Activated CD8-positive, alpha-beta memory T cell treated with anti-CD3 and anti-CD28 coated beads, Interleukin-2, amount 10 ng/mL, durations not matched to agents 7 days and 5 days (primary cell): ENCODE measurements at regions not wholly inside any gene's neighbourhood (a gene's known extent, or its start where the extent isn't known, plus 50 kb on each side); places are given as distances from the start of the nearest gene placed in this dataset.

ENCODE experiments used
- ATAC-seq: fragments of 150-1000 bp; cut with Tn5 transposase; one replicate; pipeline ENCODE4 v1.10.0; 2021; ENCODE audit warnings: moderate library complexity
- CTCF ChIA-PET: fragments of 350-600 bp; sonication (Branson Sonifier 250); formaldehyde crosslinking; loops from one replicate; lab custom pipeline; 2021; ENCODE audit warnings: antibody characterized with exemption; lab: Charles Lee
- DNase-seq: peaks from one replicate; pipeline ENCODE4 v3.0.0-alpha.2; 2020
- H3K27ac Mint-ChIP-seq: one replicate; pipeline ENCODE4 v1.8.0; 2021; ENCODE audit warnings: mild to moderate bottlenecking, mixed read lengths
- H3K27me3 Mint-ChIP-seq: one replicate; pipeline ENCODE4 v1.8.0; 2021; ENCODE audit warnings: mixed read lengths
- H3K36me3 Mint-ChIP-seq: one replicate; pipeline ENCODE4 v1.8.0; 2021; ENCODE audit warnings: mild to moderate bottlenecking, mixed read lengths
- H3K4me1 Mint-ChIP-seq: one replicate; pipeline ENCODE4 v1.8.0; 2021; ENCODE audit warnings: mixed read lengths
- H3K4me3 Mint-ChIP-seq: one replicate; pipeline ENCODE4 v1.8.0; 2021; ENCODE audit warnings: mild to moderate bottlenecking, moderate library complexity, mixed read lengths
- H3K9me3 Mint-ChIP-seq: one replicate; pipeline ENCODE4 v1.8.0; 2022; ENCODE audit warnings: low read depth, mixed read lengths

DNA sequence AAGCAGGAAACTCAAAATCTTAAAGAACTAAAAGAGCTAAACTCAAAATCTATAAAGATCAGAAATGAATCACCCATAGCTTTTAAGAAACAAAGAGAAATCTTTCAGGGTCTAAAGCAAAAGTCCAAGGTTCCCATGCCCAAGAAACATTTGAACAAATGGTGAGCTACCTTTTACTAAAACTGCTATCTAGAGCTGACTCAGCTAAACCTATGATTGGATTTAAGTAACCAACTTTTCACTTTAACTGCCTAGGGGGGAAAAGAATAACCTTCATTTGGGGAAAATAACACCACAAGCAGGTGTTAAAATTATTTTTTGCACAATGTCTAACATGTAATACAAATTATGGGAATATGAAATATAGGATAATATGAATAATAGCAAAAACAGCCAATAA, 328.4 kb downstream of the PHF14 start:
- H3K36me3 Mint-ChIP-seq = no peaks in the 10 kb centered on the region
- H3K4me1 Mint-ChIP-seq = no peaks in the 10 kb centered on the region
- H3K27ac Mint-ChIP-seq = no peak overlapping the region
- CTCF ChIA-PET = no interaction called here
- no peak overlapping the region for H3K4me3 Mint-ChIP-seq
- H3K27me3 Mint-ChIP-seq = no peaks in the 10 kb centered on the region
- no peak for ATAC-seq
- H3K9me3 Mint-ChIP-seq = no peaks in the 10 kb centered on the region
- DNase-seq = no peak

DNA sequence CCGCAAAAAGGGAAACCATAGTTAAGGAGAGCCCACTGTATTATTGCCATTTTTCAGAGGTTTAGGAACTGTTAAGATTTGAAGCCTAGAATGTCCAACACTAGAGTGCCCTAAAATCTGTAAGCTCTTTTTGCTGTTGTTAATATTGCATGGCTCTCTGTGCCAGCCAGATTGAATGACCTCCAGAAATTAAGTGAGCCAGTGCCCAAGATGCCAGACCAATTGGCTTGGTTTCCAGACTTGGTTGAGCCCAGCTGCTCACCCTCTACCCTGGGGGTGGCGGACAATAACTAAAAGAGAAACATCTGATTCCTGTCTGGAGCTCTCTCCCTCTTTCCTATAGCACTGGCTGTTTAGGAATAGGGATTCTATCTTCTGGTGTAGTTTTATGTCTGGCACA, 340.1 kb downstream of the PHF14 start:
- H3K4me1 Mint-ChIP-seq = no peaks in the 10 kb centered on the region
- CTCF ChIA-PET = no interaction called here
- H3K4me3 Mint-ChIP-seq = no peak overlapping the region
- no peak for ATAC-seq
- H3K27ac Mint-ChIP-seq = no peak overlapping the region
- DNase-seq = no peak
- no peaks in the 10 kb centered on the region for H3K36me3 Mint-ChIP-seq
- H3K9me3 Mint-ChIP-seq = no peaks in the 10 kb centered on the region
- H3K27me3 Mint-ChIP-seq = no peaks in the 10 kb centered on the region

DNA sequence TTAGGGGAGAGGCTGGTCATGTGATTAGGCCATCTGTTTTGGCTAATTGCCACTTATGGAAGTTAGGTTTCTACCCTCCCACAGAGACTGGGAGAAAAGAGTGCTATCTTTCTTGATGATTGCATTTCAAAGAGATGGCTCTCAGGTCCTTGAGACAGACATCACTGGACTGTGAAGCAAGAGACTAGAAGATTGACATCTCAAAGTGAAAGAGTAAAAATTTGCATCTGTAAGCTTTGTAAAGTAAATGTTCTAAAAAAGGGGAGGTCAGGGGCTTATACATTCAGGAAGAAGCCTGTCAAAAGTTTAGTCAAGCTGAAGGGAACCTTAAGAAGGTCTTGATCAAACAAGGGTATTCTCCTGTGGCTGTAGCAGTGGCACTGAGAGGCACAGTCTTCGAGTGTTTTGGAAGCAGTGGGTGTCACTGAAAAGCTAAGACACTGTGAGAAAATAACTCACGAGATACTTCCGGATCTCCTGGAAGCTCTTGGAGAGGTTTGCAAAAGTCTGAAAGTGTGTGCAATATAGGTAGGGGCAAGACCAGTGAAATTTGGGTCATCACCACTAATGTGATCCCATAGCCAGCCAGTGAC, 342.1 kb downstream of the PHF14 start:
- ATAC-seq (no peak), DNase-seq (no peak)
- H3K27me3 Mint-ChIP-seq = peaks cover 2% of the 10 kb centered on the region
- no peak overlapping the region for H3K27ac Mint-ChIP-seq
- no peaks in the 10 kb centered on the region for H3K36me3 Mint-ChIP-seq
- H3K9me3 Mint-ChIP-seq = no peaks in the 10 kb centered on the region
- CTCF ChIA-PET = no interaction called here
- no peaks in the 10 kb centered on the region for H3K4me1 Mint-ChIP-seq
- H3K4me3 Mint-ChIP-seq = no peak overlapping the region

DNA sequence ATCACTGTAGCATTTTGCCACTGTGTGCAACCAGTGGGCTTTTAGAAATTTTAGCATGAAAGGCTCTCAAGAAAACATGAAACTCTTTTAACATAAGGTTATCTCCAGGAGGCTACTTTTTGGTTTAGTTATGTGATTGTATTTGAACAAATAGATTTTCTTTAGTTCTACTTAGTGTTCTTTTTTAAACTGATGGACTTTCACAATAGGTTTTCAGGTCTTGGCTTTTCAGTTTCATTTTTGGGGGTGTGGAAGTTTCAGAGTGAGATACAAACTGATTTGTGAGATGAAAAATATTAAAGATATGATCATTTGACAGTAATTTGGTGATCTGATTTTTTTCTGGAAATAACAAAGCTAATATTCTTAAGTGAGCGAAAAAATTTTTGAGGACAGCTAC, 344.1 kb downstream of the PHF14 start:
- no peaks in the 10 kb centered on the region for H3K4me1 Mint-ChIP-seq
- no peaks in the 10 kb centered on the region for H3K9me3 Mint-ChIP-seq
- DNase-seq (no peak), ATAC-seq (no peak)
- peaks cover 5% of the 10 kb centered on the region for H3K27me3 Mint-ChIP-seq
- no peaks in the 10 kb centered on the region for H3K36me3 Mint-ChIP-seq
- H3K27ac Mint-ChIP-seq = no peak overlapping the region
- H3K4me3 Mint-ChIP-seq = no peak overlapping the region
- CTCF ChIA-PET = no interaction called here

DNA sequence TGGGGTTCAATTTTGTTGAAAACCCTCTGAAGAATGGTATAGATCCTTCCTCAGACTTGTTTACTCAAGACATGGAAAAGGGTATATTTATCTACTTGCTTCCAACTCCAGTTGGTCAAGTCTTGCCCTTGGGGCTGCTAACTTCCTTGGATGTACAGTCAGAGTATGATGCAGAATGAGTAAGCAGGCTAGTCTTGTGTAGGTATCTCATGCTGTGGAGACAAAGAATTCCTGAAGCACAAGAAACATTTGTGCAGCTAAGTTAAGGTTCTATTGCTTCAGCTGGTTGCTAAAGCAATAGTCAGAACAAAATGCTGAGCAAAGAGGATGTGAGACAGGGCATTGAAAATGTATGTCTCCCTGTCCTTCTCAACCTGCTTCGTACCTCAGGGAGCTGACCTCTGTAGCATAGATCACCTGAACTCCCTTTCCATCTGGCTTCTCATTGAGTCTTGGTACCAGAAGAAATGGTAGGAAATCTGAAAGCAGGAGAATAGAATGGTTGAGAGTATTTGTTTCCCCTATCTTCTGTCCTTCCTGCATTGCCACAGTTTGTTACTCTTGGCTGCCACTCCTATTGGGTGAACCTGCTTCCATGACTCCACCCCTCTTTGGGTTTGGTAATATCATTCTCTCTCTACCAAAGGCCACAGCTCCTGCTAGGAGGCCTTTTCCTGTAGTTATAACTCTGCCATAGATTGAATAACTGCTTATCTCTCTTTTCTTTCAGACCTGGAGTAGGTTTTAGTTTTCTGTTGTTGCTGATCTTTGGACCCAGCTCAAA, 346.0 kb downstream of the PHF14 start:
- H3K4me1 Mint-ChIP-seq = no peaks in the 10 kb centered on the region
- no peak for DNase-seq
- no peak overlapping the region for H3K4me3 Mint-ChIP-seq
- H3K27me3 Mint-ChIP-seq = peaks cover 5% of the 10 kb centered on the region
- CTCF ChIA-PET = no interaction called here
- no peak for ATAC-seq
- no peaks in the 10 kb centered on the region for H3K9me3 Mint-ChIP-seq
- H3K36me3 Mint-ChIP-seq = no peaks in the 10 kb centered on the region
- no peak overlapping the region for H3K27ac Mint-ChIP-seq
